A549 (cell line): ENCODE measurements at regions not wholly inside any gene's neighbourhood (a gene's known extent, or its start where the extent isn't known, plus 50 kb on each side); places are given as distances from the start of the nearest gene placed in this dataset.

Experiments used
- HDAC2 ChIP-seq: fragments of 200-600 bp; sonication (generic); IDR thresholded peaks from 2 replicates; pipeline ENCODE4 v1.6.1; 2016
- SMC3 ChIP-seq: fragments of >200 bp; sonication (Bioruptor Twin); formaldehyde crosslinking; IDR thresholded peaks from 3 replicates; pipeline ENCODE4 v1.6.1; 2018; ENCODE audit warnings: inconsistent platforms

DNA sequence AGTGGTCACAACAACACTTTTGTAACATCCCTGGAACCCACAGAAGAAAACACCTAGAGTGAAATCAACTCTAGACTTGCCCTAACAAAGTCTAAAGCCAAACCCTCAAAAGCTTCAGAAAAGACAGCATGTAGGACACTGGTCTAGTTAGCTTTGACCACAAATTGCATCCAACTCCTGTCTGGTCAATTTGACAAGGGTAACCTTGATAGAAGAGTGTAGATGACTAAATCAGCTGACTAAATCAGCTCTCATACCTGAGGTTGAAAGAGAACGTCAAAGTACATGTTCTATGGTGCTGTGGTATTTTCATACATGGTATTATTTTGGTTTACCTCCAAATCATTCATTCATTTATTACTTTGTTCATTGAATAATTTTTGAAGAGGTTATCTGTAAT, 272.8 kb downstream of the KLF5 start:
- TF ChIP-seq HDAC2 (no peak), SMC3 (no peak)
